ENCODE measurements at regions not wholly inside any gene's neighbourhood (a gene's known extent, or its start where the extent isn't known, plus 50 kb on each side); places are given as distances from the start of the nearest gene placed in this dataset.

DNA sequence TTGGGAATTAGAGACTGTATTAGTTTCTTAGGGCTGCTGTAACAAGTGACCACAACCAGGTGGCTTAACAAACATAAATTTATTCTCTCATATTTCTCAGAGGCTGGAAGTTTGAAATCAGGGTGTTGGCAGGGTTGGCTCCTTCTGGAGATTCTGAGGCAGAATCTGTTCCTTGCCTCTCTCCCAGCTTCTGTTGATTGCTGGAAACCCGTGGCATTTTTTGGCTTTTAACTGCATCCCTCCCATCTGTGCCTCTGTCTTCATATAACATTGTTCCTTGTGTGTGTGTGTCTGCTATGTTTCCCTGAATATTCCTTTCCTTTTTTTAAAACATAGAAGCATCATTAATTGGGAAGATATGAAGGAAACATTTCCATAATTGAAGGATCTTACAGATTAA lies 448.1 kb upstream of the DCC start:
- TF ChIP-seq POLR2AphosphoS5 (IDR thresholded peaks at IDR 0.05; ENCODE audit: low read depth, low read length) = no peak
- TF ChIP-seq, protein P1, sequence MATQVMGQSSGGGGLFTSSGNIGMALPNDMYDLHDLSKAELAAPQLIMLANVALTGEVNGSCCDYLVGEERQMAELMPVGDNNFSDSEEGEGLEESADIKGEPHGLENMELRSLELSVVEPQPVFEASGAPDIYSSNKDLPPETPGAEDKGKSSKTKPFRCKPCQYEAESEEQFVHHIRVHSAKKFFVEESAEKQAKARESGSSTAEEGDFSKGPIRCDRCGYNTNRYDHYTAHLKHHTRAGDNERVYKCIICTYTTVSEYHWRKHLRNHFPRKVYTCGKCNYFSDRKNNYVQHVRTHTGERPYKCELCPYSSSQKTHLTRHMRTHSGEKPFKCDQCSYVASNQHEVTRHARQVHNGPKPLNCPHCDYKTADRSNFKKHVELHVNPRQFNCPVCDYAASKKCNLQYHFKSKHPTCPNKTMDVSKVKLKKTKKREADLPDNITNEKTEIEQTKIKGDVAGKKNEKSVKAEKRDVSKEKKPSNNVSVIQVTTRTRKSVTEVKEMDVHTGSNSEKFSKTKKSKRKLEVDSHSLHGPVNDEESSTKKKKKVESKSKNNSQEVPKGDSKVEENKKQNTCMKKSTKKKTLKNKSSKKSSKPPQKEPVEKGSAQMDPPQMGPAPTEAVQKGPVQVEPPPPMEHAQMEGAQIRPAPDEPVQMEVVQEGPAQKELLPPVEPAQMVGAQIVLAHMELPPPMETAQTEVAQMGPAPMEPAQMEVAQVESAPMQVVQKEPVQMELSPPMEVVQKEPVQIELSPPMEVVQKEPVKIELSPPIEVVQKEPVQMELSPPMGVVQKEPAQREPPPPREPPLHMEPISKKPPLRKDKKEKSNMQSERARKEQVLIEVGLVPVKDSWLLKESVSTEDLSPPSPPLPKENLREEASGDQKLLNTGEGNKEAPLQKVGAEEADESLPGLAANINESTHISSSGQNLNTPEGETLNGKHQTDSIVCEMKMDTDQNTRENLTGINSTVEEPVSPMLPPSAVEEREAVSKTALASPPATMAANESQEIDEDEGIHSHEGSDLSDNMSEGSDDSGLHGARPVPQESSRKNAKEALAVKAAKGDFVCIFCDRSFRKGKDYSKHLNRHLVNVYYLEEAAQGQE (IDR thresholded peaks at IDR 0.05; ENCODE audit: insufficient read depth in 1 of 2, low read depth in 2 of 2, low read length in 2 of 2) = no peak
- no peak for TF ChIP-seq TAF1 (IDR thresholded peaks at IDR 0.05; ENCODE audit: borderline replicate concordance, insufficient read depth, low read length)
- no peak for TF ChIP-seq FOXP2 (optimal IDR thresholded peaks at IDR 0.05; ENCODE audit: borderline replicate concordance, extremely low read depth, extremely low read length, insufficient read depth)
- TF ChIP-seq SIN3A (IDR thresholded peaks at IDR 0.05; ENCODE audit: borderline replicate concordance, insufficient read depth, low read length) = no peak

GRCh38 chr18:51897884-51898283 lies 442.1 kb upstream of the DCC start:
- TF ChIP-seq TAF1 (IDR thresholded peaks at IDR 0.05; ENCODE audit: borderline replicate concordance, insufficient read depth, low read length) (no peak), FOXP2 (optimal IDR thresholded peaks at IDR 0.05; ENCODE audit: borderline replicate concordance, extremely low read depth, extremely low read length, insufficient read depth) (no peak), POLR2AphosphoS5 (IDR thresholded peaks at IDR 0.05; ENCODE audit: low read depth, low read length) (no peak), SIN3A (IDR thresholded peaks at IDR 0.05; ENCODE audit: borderline replicate concordance, insufficient read depth, low read length) (no peak)
- TF ChIP-seq, protein P1 (IDR thresholded peaks at IDR 0.05; ENCODE audit: insufficient read depth in 1 of 2, low read depth in 2 of 2, low read length in 2 of 2) = no peak

GRCh38 chr18:51907687-51908597 lies 432.1 kb upstream of the DCC start:
- TF ChIP-seq TAF1 (IDR thresholded peaks at IDR 0.05; ENCODE audit: borderline replicate concordance, insufficient read depth, low read length) (no peak), SIN3A (IDR thresholded peaks at IDR 0.05; ENCODE audit: borderline replicate concordance, insufficient read depth, low read length) (no peak), POLR2AphosphoS5 (IDR thresholded peaks at IDR 0.05; ENCODE audit: low read depth, low read length) (no peak), FOXP2 (optimal IDR thresholded peaks at IDR 0.05; ENCODE audit: borderline replicate concordance, extremely low read depth, extremely low read length, insufficient read depth) (no peak)
- TF ChIP-seq, protein P1 (IDR thresholded peaks at IDR 0.05; ENCODE audit: insufficient read depth in 1 of 2, low read depth in 2 of 2, low read length in 2 of 2) = no peak

GRCh38 chr18:51908598-51908944 lies 431.4 kb upstream of the DCC start:
- TF ChIP-seq FOXP2 (optimal IDR thresholded peaks at IDR 0.05; ENCODE audit: borderline replicate concordance, extremely low read depth, extremely low read length, insufficient read depth) (no peak), POLR2AphosphoS5 (IDR thresholded peaks at IDR 0.05; ENCODE audit: low read depth, low read length) (no peak), SIN3A (IDR thresholded peaks at IDR 0.05; ENCODE audit: borderline replicate concordance, insufficient read depth, low read length) (no peak), TAF1 (IDR thresholded peaks at IDR 0.05; ENCODE audit: borderline replicate concordance, insufficient read depth, low read length) (no peak)
- TF ChIP-seq, protein P1 (IDR thresholded peaks at IDR 0.05; ENCODE audit: insufficient read depth in 1 of 2, low read depth in 2 of 2, low read length in 2 of 2) = no peak

Measured in PFSK-1 (cell line).